Fibroblast of lung (primary cell): ENCODE measurements at regions not wholly inside any gene's neighbourhood (a gene's known extent, or its start where the extent isn't known, plus 50 kb on each side); places are given as distances from the start of the nearest gene placed in this dataset.

Experiments
- EZH2 ChIP-seq: IDR thresholded peaks from 2 replicates; pipeline ENCODE4 v1.5.1; 2012; ENCODE audit warnings: low read length, control low read depth, mild to moderate bottlenecking; ENCODE audit errors: missing control alignments
- TF ChIP-seq, protein P1 (sequence below), 2 donors: IDR thresholded peaks in 1 of 2; conservative IDR thresholded peaks in 1 of 2; 1 replicate in 1 of 2; 2 replicates in 1 of 2; pipeline ENCODE4 v1.5.1; 2011 to 2012; ENCODE audit warnings: low read length in 2 of 2, control low read depth in 1 of 2, inconsistent platforms in 1 of 2, low read depth in 1 of 2, mild to moderate bottlenecking in 1 of 2

DNA sequence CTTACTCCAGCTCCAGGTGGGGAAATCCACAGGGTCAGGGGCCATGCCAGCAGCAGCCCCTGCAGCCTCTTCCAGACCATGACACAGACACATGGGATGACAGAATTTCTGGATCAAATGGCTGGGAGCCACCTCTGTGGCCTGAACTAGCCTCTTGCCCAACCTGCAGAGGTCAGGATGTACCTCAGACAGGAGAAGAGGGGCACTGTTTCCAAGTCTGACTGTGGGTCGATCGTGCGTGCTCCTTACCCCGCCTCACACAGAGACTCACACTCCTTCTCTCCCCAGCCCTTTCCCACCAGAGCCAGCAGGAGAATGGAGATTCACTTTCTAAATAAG, 131.9 kb downstream of the FAM43A start:
- TF ChIP-seq, protein P1, sequence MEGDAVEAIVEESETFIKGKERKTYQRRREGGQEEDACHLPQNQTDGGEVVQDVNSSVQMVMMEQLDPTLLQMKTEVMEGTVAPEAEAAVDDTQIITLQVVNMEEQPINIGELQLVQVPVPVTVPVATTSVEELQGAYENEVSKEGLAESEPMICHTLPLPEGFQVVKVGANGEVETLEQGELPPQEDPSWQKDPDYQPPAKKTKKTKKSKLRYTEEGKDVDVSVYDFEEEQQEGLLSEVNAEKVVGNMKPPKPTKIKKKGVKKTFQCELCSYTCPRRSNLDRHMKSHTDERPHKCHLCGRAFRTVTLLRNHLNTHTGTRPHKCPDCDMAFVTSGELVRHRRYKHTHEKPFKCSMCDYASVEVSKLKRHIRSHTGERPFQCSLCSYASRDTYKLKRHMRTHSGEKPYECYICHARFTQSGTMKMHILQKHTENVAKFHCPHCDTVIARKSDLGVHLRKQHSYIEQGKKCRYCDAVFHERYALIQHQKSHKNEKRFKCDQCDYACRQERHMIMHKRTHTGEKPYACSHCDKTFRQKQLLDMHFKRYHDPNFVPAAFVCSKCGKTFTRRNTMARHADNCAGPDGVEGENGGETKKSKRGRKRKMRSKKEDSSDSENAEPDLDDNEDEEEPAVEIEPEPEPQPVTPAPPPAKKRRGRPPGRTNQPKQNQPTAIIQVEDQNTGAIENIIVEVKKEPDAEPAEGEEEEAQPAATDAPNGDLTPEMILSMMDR (conservative IDR thresholded peaks at IDR 0.05 in 1 of 2, IDR thresholded peaks at IDR 0.05 in 1 of 2; ENCODE audit: low read depth in 1 of 2, low read length in 2 of 2), result no peak
- no peak for TF ChIP-seq EZH2
